ENCODE measurements at regions not wholly inside any gene's neighbourhood (a gene's known extent, or its start where the extent isn't known, plus 50 kb on each side); places are given as distances from the start of the nearest gene placed in this dataset.
"Not testable (repeated sequence)": the region's sequence is repeated elsewhere in the genome, so short reads cannot be mapped to it uniquely, and the experiment has no call there.

- not testable (repeated sequence) for TF ChIP-seq CTCF, POLR2A, POLR2AphosphoS5 (IDR thresholded peaks at IDR 0.05)
These were observed 207.0 kb downstream of the BCL2L11 start for GRCh38 chr2:111327726-111328125.
